Stimulated activated CD8-positive, alpha-beta memory T cell treated with anti-CD3 and anti-CD28 coated beads, Interleukin-15, amount 100 ng/mL, for 48 hours (primary cell): ENCODE measurements at regions not wholly inside any gene's neighbourhood (a gene's known extent, or its start where the extent isn't known, plus 50 kb on each side); places are given as distances from the start of the nearest gene placed in this dataset.

Source experiments
- DNase-seq, 2 donors: peaks; one replicate each; pipeline ENCODE4 v3.0.0-alpha.2; 2020; ENCODE audit warnings: low read depth in 2 of 2

- DNase-seq, result no peak
Observed at GRCh38 chr3:72567474-72567873, 280.8 kb downstream of the SHQ1 start.

GRCh38 chr3:72565593-72565992, 282.7 kb downstream of the SHQ1 start:
- no peak for DNase-seq

GRCh38 chr3:72563690-72564370, 284.4 kb downstream of the SHQ1 start:
- no peak for DNase-seq

DNA sequence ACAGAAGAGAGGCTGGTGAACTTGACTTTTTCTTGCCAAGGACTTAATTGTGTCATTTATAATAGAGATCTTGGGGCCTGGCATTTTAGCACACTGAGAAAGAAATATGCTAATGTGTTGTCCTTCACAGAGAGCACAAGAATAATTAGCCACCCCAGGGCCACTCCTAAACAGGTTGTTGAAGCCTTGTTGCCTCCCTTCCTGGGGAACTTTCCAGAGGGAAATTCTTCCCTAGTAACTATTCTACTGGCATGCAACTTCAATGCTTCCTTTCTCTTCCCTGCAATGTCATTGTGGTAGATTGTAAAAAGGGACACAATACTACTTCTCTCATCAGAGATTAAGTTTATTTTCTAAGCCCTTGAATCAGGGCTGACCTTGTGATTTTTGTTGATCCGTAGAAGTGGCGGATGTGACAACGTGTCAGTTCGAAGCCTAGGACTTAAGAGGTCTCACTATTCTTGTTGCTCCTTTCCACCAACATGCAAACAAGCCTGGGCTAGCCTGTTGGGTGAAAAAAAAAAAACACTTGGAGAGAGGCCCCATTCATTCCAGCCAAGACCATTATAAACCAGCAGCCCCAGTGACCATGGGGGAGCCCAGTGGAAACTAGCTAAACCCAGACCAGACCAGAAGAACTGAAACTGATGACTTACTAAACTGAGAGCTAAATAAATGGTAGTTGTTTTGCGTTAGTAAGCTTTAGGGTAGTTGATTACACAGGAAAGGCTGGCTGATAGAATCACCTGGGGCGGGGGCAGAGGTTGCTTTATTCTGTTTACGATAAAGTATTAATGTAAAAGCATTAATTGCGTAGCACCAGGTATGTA, 287.2 kb downstream of the SHQ1 start:
- no peak for DNase-seq

DNA sequence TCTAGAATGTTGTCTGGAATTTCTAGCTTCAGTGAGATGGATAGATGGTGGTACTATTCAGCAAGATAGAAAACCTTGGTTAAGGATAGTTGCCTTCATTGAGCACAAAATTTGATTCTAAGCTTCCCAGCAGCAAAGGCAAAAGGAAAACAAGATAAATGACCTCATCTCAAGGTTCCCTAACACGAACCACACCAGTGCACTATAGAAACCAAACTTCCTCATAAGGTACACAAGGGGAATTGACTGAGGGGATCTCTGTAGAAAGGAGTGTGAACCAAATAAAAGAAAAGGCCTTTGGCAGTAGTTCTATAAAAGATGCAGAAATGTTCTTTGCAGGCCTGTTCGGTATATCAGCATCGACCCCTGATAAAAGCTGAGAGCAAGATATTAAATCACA, 288.9 kb downstream of the SHQ1 start:
- no peak for DNase-seq

DNA sequence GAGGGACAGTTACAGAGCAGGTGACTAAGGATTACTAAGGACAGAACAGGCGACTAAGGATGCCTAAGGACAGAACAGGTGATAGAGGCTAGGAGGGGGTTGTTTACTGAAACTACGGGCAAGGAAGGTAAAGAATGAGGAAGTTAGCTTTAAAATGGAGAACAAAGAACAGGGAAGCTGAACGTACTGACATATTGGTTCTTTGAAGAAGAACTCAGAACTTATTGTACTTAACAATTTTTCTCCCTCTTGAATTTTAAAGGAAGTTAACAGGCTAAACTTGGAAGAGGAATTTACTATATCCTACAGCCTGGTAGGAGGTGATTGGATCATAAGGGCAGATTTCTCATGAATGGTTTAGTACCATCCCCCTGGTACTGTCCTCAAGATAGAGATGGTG, 290.2 kb downstream of the SHQ1 start:
- no peak for DNase-seq

DNA sequence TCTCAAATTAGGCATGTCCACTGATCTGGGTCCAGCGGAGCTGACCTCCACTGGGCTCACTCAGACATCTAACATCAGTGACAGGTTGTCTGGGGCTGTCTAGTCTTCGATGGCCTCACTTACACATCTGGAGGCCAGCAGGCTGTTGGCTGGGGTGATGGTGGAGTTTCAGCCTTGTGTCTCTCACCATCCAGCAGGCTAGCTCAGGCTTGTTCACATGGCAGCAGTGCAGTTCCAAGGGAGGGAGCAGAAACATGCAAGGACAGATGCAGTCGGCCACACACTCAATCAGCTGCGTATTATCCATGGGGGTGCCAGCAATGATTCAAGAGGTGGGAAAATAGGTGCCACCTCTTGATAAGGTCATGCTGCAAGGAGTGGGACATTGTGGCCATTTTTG, 292.5 kb downstream of the SHQ1 start:
- DNase-seq, result no peak

DNA sequence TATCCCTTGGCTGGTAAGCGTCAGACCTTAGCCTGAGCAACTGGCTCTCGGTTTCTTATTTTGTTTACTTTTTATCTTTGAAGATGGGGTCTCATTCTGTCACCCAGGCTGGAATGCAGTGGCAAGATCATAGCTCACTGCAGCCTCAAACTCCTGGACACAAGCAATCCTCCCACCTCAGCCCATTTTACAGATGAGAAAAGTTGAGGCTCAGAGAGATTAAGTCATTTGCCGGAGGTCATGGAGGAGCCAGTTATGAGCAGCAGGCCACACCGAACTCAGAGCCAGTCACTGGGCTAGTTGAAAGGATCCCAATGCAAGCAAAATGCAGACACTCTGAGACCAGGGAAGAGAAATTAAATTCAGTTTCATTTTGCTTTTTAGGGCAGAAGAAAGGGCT, 293.6 kb downstream of the SHQ1 start:
- DNase-seq, result no peak

GRCh38 chr3:72553298-72553697, 294.9 kb downstream of the SHQ1 start:
- DNase-seq, result no peak

GRCh38 chr3:72550582-72551262, 297.5 kb downstream of the SHQ1 start:
- DNase-seq, result no peak

DNA sequence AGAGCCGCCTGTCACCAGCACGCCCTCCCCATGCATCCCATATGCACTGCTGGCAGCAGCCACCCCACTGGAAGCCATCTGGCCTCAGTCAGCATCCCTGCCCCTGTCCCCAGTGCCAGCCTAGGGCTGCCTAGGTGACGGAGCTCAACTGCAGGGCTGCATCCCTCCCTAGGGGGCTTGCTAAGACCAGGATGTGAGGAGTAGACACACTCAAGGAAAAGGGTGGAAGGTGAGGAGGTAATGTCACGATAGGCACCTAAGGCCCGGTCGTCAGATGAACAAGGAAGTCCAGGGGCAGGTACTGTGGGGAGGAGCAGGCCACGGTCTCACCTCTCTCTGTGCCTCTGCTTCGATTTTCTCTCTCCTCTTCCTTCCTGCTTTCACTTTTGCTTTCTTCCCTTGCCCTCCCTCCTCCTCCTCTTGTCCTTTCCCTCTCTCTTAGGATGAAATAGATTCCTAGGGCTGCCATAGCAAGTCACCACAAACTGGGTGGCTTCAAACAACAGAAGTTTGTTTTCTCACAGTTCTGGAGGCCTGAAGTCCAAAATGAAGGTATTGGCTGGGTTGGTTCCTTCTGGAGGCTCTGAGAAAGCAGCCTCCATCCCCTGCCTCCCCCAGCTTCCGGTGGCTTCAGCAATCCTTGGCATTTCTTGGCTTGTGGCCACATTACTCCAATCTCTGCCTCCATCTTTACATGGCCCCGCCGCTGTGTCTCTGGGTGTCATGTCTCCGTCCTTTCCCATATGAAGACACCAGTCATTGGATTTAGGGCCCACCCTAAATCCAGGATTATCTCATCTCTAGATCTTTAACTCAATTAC, 298.3 kb downstream of the SHQ1 start:
- no peak for DNase-seq

GRCh38 chr3:72548981-72549380, 299.3 kb downstream of the SHQ1 start:
- no peak for DNase-seq

GRCh38 chr3:72548461-72548860, 299.8 kb downstream of the SHQ1 start:
- DNase-seq, result no peak

- DNase-seq, result no peak
Observed at GRCh38 chr3:72547183-72547582, 301.1 kb downstream of the SHQ1 start.

GRCh38 chr3:72544239-72544638, 304.0 kb downstream of the SHQ1 start:
- DNase-seq, result no peak

- no peak for DNase-seq
Observed at GRCh38 chr3:72543246-72543645, 305.0 kb downstream of the SHQ1 start.

- no peak for DNase-seq
Observed at GRCh38 chr3:72542781-72543180, 305.5 kb downstream of the SHQ1 start.

DNA sequence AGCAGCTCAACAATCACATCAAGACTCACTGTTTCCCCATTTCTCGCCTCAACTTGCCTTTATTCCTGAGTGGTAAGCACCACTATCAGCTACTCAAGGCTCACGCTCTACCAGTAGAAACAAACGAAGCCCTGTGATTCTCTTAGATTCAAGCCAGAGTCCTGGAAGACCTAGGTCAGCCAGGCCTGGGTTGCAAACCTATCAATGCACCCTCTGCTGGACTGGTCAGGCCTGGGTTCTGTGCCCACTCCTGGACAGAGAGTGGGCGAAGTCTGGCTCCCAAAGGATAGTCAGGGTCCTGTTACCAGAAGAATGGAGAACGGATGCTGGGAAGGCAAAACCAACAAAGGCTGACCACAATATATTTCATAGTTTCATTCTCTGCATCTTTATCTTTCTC, 308.4 kb downstream of the SHQ1 start:
- DNase-seq, result no peak

DNA sequence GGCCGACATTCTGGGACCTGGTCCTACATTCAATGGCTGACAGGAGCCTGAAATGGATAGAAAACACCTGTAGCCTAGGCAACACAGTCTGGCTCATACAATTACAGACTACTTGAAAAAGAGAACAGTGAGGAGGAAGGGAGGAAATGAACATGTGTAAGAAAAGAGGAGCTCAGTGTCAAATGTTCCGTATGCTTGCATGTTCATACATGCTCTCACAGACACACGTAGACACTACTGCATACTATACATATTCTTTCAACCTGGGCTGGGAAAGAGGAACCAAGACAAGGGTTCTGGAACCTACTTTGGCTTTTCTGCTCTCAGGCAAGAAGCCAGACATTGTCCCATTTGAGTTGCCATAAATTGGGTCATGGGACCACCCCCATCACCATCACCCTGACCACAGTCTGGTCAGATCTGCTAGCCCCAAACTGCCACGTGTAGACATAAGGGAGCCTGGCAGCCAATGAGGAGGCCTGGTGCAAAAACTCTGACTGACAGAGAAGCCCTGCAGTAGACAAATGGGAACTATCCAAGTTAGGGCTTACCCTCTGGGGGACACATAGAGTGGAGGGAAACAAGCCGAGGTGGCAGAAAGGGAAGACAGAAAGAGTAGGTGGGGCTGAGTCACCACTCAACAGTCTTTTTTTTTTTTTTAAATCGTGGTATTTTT, 310.0 kb downstream of the SHQ1 start:
- no peak for DNase-seq

GRCh38 chr3:72537448-72537847, 310.8 kb downstream of the SHQ1 start:
- no peak for DNase-seq

DNA sequence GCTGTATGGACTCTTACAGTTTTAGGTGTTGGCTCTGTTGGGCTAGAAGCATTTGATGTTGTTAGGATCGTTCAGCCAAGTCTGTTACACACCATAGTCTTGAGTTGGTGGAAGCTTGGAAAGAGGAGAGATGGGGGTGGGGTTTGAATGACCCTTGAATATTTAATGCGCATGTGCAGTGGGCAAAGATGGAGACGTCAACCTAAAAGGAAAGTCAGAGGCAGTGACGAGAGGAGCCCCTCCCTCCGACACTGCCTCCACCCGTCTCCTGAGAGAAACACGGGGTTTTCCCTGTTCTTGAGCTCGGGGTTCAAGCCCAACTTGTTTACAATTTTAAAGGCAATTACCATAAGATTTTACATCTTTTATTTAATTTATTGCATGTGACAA, 311.4 kb downstream of the SHQ1 start:
- DNase-seq, result no peak
